Activated CD8-positive, alpha-beta T cell treated with anti-CD3 and anti-CD28 coated beads for 36 hours (primary cell): ENCODE measurements at regions not wholly inside any gene's neighbourhood (a gene's known extent, or its start where the extent isn't known, plus 50 kb on each side); places are given as distances from the start of the nearest gene placed in this dataset.

Experiments
- ATAC-seq: fragments of 200-7000 bp; cut with Tn5 transposase; one replicate; pipeline ENCODE4 v1.10.0; 2021; ENCODE audit warnings: mild to moderate bottlenecking, moderate library complexity
- CTCF ChIA-PET: fragments of 350-600 bp; sonication (Branson Sonifier 250); formaldehyde crosslinking; loops from one replicate; lab custom pipeline; 2021; ENCODE audit warnings: antibody characterized with exemption; lab: Charles Lee
- POLR2A ChIA-PET: fragments of 350-600 bp; sonication (Branson Sonifier 250); formaldehyde crosslinking; loops from one replicate; lab custom pipeline; 2021; ENCODE audit warnings: antibody characterized with exemption; lab: Charles Lee
- DNase-seq: peaks from one replicate; pipeline ENCODE4 v3.0.0-alpha.2; 2020
- H3K27ac Mint-ChIP-seq: one replicate; pipeline ENCODE4 v1.8.0; 2021; ENCODE audit warnings: mild to moderate bottlenecking, mixed read lengths
- H3K27me3 Mint-ChIP-seq: one replicate; pipeline ENCODE4 v1.8.0; 2021; ENCODE audit warnings: mixed read lengths
- H3K36me3 Mint-ChIP-seq: one replicate; pipeline ENCODE4 v1.8.0; 2021; ENCODE audit warnings: low read depth, mixed read lengths
- H3K4me1 Mint-ChIP-seq: one replicate; pipeline ENCODE4 v1.8.0; 2021; ENCODE audit warnings: low read depth, mixed read lengths
- H3K4me3 Mint-ChIP-seq: one replicate; pipeline ENCODE4 v1.8.0; 2021; ENCODE audit warnings: mild to moderate bottlenecking, moderate library complexity, mixed read lengths
- H3K9me3 Mint-ChIP-seq: one replicate; pipeline ENCODE4 v1.8.0; 2021; ENCODE audit warnings: mixed read lengths
- CTCF ChIP-seq: fragments of 200-600 bp; IDR thresholded peaks from one replicate; pipeline ENCODE4 v1.8.0; 2022; ENCODE audit warnings: antibody characterized with exemption, mild to moderate bottlenecking
- intact Hi-C: fragments of 100-400 bp; cut with micrococcal nuclease; formaldehyde crosslinking; loops from one replicate; pipeline ENCODE4 v1.10.0; 2022

GRCh38 chr6:22808466-22808865 is 239.1 kb downstream of the HDGFL1 start:
- intact Hi-C loops = no loop called here

GRCh38 chr6:22809370-22809769 is 240.0 kb downstream of the HDGFL1 start:
- intact Hi-C loops = no loop called here
- no peaks in the 10 kb centered on the region for H3K27me3 Mint-ChIP-seq
- H3K27ac Mint-ChIP-seq = no peak overlapping the region
- ATAC-seq (no peak), DNase-seq (no peak)
- CTCF ChIA-PET = no interaction called here
- no peaks in the 10 kb centered on the region for H3K36me3 Mint-ChIP-seq
- H3K9me3 Mint-ChIP-seq = peaks cover 3% of the 10 kb centered on the region
- TF ChIP-seq CTCF = no peak
- H3K4me1 Mint-ChIP-seq = no peaks in the 10 kb centered on the region
- POLR2A ChIA-PET = no interaction called here
- no peak overlapping the region for H3K4me3 Mint-ChIP-seq

More at GRCh38 chr6:22808466-22808865, 239.1 kb downstream of the HDGFL1 start:
- Mint-ChIP-seq H3K27ac (no peak overlapping the region), H3K4me1 (no peaks in the 10 kb centered on the region), H3K4me3 (no peak overlapping the region), H3K27me3 (no peaks in the 10 kb centered on the region), H3K9me3 (peaks cover 3% of the 10 kb centered on the region), H3K36me3 (no peaks in the 10 kb centered on the region)
- ChIA-PET POLR2A (no interaction called here), CTCF (no interaction called here)
- ATAC-seq = no peak
- TF ChIP-seq CTCF = no peak
- DNase-seq = no peak

- ChIA-PET POLR2A (no interaction called here), CTCF (no interaction called here)
- intact Hi-C loops = no loop called here
- Mint-ChIP-seq H3K36me3 (no peaks in the 10 kb centered on the region), H3K27me3 (peaks cover 1% of the 10 kb centered on the region), H3K4me1 (no peaks in the 10 kb centered on the region), H3K27ac (no peak overlapping the region), H3K4me3 (no peak overlapping the region), H3K9me3 (peaks cover 2% of the 10 kb centered on the region)
- TF ChIP-seq CTCF = no peak
- no peak for ATAC-seq
- DNase-seq = no peak
Measured at GRCh38 chr6:22819209-22819608, 249.8 kb downstream of the HDGFL1 start.

- Mint-ChIP-seq H3K9me3 (peaks cover 2% of the 10 kb centered on the region), H3K27me3 (peaks cover 1% of the 10 kb centered on the region), H3K27ac (no peak overlapping the region), H3K4me3 (no peak overlapping the region), H3K4me1 (no peaks in the 10 kb centered on the region), H3K36me3 (no peaks in the 10 kb centered on the region)
- CTCF ChIA-PET = no interaction called here
- no peak for ATAC-seq
- POLR2A ChIA-PET = no interaction called here
- intact Hi-C loops = no loop called here
- no peak for DNase-seq
- TF ChIP-seq CTCF = no peak
Measured at GRCh38 chr6:22821664-22822320, 252.4 kb downstream of the HDGFL1 start.

- CTCF ChIA-PET = no interaction called here
- Mint-ChIP-seq H3K9me3 (peaks cover 1% of the 10 kb centered on the region), H3K4me3 (no peak overlapping the region), H3K27ac (no peak overlapping the region), H3K4me1 (no peaks in the 10 kb centered on the region), H3K36me3 (no peaks in the 10 kb centered on the region), H3K27me3 (no peaks in the 10 kb centered on the region)
- no peak for ATAC-seq
- POLR2A ChIA-PET = no interaction called here
- TF ChIP-seq CTCF = no peak
- DNase-seq = no peak
- intact Hi-C loops = no loop called here
Measured at GRCh38 chr6:22825210-22825609, 255.8 kb downstream of the HDGFL1 start.
